ENCODE measurements at regions not wholly inside any gene's neighbourhood (a gene's known extent, or its start where the extent isn't known, plus 50 kb on each side); places are given as distances from the start of the nearest gene placed in this dataset.
"Not testable (repeated sequence)": the region's sequence is repeated elsewhere in the genome, so short reads cannot be mapped to it uniquely, and the experiment has no call there.

GRCh38 chr10:8379906-8380832 is 325.7 kb downstream of the GATA3 start:
- DNase-seq (ENCODE audit: low spot score): no peak

- DNase-seq (ENCODE audit: low spot score): peak; percentile 46
Observed at GRCh38 chr10:8380833-8381496, 326.5 kb downstream of the GATA3 start.

- DNase-seq (ENCODE audit: low spot score): no peak
Observed at GRCh38 chr10:8386781-8387180, 332.3 kb downstream of the GATA3 start.

GRCh38 chr10:8389630-8390029 is 335.1 kb downstream of the GATA3 start:
- DNase-seq (ENCODE audit: low spot score): no peak

- DNase-seq (ENCODE audit: low spot score): no peak
Observed at GRCh38 chr10:8392216-8392615, 337.7 kb downstream of the GATA3 start.

GRCh38 chr10:8393531-8393930 is 339.0 kb downstream of the GATA3 start:
- peak; percentile 6 for DNase-seq (ENCODE audit: low spot score)

- DNase-seq (ENCODE audit: low spot score): no peak
Observed at GRCh38 chr10:8396675-8397074, 342.2 kb downstream of the GATA3 start.

GRCh38 chr10:8398771-8399170 is 344.3 kb downstream of the GATA3 start:
- no peak for DNase-seq (ENCODE audit: low spot score)

- no peak for DNase-seq (ENCODE audit: low spot score)
Observed at GRCh38 chr10:8400151-8400550, 345.7 kb downstream of the GATA3 start.

- no peak for DNase-seq (ENCODE audit: low spot score)
Observed at GRCh38 chr10:8400892-8401291, 346.4 kb downstream of the GATA3 start.

- no peak for DNase-seq (ENCODE audit: low spot score)
Observed at GRCh38 chr10:8401531-8401930, 347.0 kb downstream of the GATA3 start.

- DNase-seq (ENCODE audit: low spot score): no peak
Observed at GRCh38 chr10:8402576-8402975, 348.1 kb downstream of the GATA3 start.

GRCh38 chr10:8403711-8404371 is 349.4 kb downstream of the GATA3 start:
- no peak for DNase-seq (ENCODE audit: low spot score)

GRCh38 chr10:8404721-8405120 is 350.2 kb downstream of the GATA3 start:
- DNase-seq (ENCODE audit: low spot score): peak; percentile 49

- DNase-seq (ENCODE audit: low spot score): no peak
Observed at GRCh38 chr10:8405596-8405995, 351.1 kb downstream of the GATA3 start.

- no peak for DNase-seq (ENCODE audit: low spot score)
Observed at GRCh38 chr10:8407501-8408021, 353.1 kb downstream of the GATA3 start.

- DNase-seq (ENCODE audit: low spot score): no peak
Observed at GRCh38 chr10:8410506-8410905, 356.0 kb downstream of the GATA3 start.

GRCh38 chr10:8412541-8412940 is 358.1 kb downstream of the GATA3 start:
- no peak for DNase-seq (ENCODE audit: low spot score)

GRCh38 chr10:8415029-8415428 is 360.5 kb downstream of the GATA3 start:
- DNase-seq (ENCODE audit: low spot score): not testable (repeated sequence)

GRCh38 chr10:8416192-8416701 is 361.8 kb downstream of the GATA3 start:
- no peak for DNase-seq (ENCODE audit: low spot score)

GRCh38 chr10:8416760-8417159 is 362.3 kb downstream of the GATA3 start:
- no peak for DNase-seq (ENCODE audit: low spot score)

- DNase-seq (ENCODE audit: low spot score): no peak
Observed at GRCh38 chr10:8417631-8418030, 363.1 kb downstream of the GATA3 start.

All from H4 (cell line).